NCI-H345 treated with DMSO at 0.1 percent for 48 hours (cell line): ENCODE measurements at regions not wholly inside any gene's neighbourhood (a gene's known extent, or its start where the extent isn't known, plus 50 kb on each side); places are given as distances from the start of the nearest gene placed in this dataset.
"Not testable (repeated sequence)": the region's sequence is repeated elsewhere in the genome, so short reads cannot be mapped to it uniquely, and the experiment has no call there.

ENCODE experiments used
- DNase-seq: peaks from one replicate; lab custom pipeline; 2025; ENCODE audit not compliant: unreplicated experiment; lab: John Stamatoyannopoulos, UW

DNA sequence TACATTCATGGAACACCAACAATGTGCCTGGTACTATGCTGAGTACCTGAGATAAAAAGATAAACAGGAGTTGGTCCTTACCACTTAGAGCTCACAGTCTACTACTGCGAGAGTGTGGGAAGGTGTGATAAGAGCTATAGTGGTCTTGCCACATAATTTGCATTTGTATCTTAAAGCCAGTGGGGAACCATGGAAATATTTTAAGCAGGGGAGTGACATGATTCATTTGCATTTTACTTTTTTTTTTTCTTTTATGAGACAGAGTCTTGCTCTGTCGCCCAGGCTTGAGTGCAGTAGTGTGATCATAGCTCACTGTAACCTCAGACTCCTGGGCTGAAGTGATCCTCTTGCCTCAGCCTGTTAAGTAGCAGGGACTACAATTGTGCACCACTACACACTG, 53.6 kb downstream of the SRGAP2 start:
- not testable (repeated sequence) for DNase-seq

DNA sequence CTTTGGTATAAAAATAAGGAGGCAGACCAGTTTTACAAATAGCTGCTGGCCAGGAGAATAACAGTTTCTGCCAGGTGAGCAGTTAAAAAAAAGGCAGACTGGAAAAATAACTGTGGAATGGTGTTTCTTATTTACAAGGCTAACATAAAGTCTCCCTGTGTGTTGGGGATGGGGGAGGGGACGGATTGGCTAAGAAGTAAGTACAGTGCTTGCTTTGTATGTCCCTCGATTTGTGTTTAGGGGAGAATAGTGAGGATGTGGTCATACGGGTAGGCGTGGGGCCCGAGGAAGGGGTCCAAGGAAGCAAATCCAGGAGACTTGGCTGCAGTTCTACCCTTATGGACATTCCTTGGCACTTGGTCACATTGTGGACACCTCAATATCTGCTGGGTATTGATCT, 58.1 kb downstream of the SRGAP2 start:
- DNase-seq: not testable (repeated sequence)

DNA sequence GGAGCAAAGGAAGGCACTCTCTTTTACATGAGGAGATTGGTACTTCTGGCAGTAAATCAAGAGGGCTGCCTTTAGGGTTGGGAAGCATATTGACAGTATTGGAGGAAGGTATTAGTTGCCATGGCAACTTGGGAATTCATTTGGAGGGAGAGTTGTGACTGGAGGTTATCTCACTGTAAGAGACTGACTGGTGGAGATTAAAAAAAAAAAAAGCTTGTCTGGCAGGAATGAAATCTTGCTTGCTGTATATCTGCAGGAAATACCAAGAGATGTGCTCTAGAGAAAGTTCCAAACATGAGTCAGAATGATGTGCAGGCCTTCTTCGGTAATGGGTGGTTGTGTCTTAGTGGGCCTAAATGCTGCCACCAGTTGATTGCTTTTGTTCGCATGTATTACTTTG, 59.1 kb downstream of the SRGAP2 start:
- not testable (repeated sequence) for DNase-seq

DNA sequence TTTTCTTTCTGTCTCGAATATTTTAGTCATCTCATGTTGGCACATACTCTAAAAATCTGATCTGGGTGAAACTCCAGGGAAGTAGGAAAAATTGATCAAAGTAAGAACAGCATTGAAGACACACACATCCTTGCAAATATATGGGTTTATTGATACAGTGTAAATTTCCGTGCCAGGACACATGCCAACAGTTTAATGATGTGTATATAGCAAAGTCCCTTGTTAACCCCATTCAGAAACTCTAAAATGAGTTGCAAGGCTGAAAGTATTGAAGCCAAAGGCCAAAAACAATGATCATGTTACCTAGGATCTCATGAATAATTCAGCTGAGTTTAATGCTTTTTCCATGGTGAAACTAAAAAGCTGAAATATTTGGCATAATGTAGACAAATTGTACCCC, 61.6 kb downstream of the SRGAP2 start:
- not testable (repeated sequence) for DNase-seq

DNA sequence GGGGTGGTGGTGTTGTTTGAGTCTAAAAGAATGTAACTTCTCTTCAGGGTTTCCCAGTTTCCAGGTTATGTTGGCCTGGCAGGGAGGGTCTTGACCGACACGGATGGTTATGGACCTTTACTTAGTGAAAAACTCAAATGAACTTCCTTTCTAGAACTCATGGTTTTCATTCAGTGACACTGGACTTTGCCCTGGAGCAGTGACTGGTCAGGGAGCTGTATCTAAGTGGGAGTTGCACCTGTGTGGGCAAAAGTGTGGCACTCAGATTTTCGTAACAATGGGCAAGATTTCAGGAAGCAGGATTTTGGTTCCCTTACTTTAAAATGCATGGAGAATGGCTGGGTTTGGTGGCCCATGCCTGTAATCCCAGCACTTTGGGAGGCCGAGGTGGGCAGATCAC, 67.8 kb downstream of the SRGAP2 start:
- not testable (repeated sequence) for DNase-seq

DNA sequence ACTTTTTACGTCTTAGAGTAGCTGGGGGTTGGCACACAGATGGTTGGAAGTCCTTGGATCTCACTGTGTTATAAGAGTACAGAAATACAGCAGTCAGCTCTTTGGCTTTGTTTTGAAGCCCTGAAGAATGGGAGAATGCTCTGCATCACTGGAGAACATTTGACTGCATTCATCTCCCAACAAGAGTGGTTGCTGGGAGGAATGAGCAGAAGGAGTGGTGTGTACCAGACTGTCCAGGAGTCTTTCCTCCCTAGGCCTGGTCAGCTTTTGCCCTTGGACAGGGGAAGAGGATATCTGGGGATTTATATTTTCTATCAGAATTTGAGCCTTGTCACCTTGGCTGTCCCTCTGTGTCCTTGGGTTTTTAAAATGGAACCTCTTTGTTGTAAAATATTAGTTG, 69.8 kb downstream of the SRGAP2 start:
- not testable (repeated sequence) for DNase-seq

DNA sequence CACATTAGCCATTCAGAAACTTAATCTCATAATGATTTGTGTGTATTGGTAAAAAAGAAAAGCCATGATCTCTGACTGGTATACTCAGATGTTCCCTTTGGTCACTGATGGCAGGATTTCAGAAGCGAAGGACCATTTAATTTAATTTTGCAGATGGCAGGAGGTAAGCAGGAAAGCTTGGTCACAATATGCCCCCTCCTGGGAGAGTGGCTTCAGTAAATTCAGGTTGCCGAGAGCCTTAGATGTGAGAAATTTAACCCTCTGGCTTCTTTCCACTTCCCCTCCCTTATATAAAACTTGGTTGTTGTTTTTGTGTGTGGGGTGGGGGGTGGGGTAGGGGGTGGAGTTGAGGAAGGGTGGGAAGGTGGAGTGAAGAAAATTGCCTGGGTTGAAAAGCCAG, 72.8 kb downstream of the SRGAP2 start:
- DNase-seq: not testable (repeated sequence)

DNA sequence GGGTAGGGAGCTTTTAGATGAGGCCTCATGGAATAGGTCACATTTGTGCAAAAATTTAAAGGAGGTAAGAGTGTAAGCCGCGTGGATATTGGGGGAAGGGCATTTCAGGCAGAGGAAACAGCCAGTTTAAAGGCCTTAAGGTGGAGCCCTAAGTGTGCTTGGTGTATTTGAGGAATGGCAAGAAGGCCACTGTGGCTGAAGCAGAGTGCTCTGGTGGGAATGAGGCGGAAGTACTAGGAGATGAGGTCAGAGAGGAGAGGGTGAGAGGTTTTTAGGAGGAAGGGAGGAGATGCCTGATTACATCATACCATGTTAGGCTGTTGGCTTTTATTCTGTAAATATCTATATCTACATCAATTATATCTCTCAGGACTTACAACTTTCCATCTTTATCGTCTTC, 75.3 kb downstream of the SRGAP2 start:
- DNase-seq: not testable (repeated sequence)

DNA sequence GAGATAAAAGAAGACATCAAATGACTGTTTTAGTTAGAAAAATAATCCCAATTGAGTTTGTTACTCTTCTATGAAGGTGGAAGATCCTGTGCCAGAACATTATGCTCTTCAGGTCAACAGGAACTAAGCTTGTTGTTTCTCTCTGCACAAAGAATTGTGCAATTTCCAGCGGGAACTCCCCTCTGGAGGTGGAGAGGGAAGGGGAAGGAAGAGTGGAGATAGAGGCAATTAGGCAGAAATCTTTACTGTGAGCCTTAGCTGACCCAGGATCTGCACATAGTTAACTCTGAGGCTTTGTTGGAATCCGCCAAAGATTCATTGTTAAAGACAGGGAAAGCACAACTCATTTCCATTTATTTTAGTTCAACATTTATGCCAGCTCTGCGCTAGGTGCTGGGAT, 77.3 kb downstream of the SRGAP2 start:
- not testable (repeated sequence) for DNase-seq

DNA sequence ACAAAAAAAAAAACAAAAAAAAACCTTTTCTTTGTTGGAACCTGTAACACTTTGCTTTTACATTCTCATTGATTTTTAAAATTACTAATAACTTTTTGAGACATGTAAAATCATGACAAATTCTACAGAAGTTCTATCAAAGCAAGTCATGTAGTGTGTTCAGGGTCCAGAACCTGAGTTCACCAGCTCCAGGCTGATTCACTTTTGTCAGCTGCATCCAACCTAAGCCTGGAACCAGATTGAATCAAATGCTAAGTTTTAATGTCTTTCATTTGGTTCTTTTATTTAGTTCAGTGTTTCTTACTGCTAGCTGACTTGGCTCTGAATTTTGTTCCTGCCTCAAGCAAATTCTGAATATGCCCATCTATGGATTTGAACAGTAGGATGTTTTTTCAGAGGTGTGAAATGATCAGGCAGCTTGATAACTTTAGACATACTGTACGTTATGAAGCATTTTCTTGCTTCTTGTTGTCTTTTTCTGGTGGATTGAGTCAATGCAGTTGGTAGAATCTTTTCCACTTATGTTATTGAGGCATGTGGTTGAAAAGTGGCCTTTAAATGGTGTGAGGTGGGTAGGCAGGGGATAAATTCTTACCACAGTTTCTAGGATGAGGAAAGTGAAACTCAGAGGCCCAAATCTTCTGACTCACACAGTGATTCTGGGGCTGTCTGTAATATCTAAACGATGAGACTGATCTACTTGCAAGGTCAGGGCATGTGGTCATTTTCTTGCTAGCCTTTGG, 78.7 kb downstream of the SRGAP2 start:
- DNase-seq: not testable (repeated sequence)

DNA sequence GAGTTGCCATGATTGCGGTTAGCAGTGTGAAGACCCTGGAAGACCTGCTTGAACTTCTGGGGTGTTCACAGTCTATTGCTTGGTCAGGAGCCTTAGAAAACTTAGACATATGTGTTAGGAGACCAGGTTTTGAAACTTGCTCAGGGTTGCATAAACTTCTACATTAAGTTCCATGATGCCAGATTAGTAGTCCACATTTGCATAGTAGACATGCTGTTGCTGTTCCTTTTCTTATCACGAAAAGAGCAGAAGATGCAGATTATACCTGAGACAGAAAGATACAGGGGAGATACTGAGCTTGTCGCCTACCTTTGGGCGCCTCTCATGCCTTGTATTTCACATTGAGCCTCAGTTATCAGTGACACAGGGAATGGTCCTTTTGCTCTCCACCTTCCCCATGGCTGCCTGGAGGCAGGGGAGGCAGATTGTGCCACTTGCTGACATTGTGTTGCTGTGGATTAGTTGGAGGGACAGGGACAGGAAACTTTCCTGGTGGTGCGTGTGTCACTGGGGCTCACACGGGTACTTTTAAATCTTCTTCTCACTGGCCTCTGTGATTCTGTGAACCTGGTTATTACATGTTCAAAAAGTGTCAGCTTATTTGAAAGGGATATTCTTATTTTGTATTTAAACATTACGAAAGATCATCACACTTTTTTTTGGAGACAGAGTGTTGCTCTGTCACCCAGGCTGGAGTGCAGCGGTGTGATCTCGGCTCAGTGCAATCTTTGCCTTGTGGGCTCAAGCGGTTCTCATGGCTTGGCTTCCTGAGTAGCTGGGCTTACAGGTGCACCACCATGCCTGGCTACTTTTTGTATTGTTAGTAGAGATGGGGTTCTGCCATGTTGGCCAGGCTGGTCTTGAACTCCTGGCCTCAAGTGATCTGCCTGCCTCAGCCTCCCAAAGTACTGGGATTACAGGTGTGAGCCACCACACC, 82.0 kb downstream of the SRGAP2 start:
- not testable (repeated sequence) for DNase-seq

DNA sequence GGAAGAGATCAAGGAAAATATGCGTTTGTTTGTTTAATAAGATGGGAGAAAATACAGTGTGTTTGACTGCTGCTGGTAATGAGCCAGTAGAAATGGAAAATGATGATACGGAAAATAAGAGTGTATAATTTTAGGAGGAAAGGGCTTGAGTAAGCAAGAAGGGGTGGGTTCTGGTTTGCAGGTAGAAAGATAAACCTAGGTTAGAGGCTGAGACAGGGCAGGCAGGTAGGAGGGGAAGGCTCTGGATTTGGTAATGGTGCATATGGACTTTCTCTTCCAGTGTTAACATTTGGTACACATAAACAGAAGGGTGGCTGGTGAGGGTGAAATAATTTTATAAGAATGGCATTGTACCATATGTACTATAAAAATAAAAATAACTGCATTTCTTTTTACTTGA, 84.4 kb downstream of the SRGAP2 start:
- not testable (repeated sequence) for DNase-seq

DNA sequence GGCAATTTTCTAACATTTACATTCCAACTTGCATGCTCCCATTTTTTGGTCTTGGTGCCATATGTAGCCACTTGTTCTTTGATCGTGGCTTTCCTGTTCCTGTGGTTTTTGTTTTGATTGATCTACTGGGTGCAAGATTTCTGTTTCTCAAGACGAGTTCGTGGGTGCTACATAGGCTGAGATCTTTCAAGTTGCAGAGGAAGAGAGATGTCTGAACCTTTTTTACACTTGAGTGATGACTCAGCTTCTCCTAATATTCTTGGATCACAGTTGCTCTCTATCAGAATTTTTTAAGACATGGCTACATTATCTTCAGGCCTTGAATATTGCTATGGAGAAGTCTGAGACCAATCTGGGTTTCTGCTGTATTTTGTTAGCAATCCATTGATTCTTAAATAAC, 85.1 kb downstream of the SRGAP2 start:
- DNase-seq: not testable (repeated sequence)

DNA sequence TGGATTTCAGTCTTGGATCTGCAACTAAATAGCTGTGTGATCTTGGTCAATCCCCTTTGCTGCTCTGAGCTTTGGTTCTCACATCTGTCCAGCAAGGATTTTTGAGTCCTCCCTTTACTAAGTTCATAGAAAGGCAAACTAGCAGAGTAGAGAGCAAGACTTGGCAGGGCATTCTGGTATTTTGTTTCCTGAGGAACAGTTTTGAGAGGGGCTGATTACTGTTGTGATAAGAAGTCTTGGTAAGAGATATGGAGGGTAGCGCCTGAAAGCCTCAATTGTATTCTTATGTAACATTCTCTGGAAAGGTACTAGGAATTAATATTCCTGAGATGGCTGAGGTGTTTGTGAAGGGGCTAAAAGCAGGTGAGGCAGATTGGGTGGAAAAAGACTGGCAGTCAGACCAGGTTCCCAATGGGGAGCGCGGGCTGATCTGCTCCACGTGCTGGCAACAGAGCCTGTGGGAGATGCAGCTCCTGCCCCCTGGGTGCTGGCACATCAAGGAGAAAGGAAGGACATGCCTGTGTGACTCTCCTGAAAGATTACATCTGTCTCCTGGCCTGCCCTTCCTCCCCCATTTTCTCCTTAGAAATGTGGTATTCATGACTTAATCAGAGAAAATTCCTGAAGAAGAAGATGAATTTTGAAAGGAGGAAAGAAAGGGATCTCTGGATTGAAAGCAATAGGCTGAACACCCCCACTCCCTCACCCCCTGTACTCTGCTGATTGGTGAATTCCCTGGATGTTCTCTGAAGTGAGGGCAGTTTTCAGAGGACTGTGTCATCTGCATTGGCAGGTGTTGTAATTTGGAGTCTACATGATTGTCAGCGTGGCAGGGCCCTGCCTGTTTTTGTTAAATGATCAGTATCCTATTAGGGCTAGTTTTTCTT, 94.0 kb downstream of the SRGAP2 start:
- not testable (repeated sequence) for DNase-seq

DNA sequence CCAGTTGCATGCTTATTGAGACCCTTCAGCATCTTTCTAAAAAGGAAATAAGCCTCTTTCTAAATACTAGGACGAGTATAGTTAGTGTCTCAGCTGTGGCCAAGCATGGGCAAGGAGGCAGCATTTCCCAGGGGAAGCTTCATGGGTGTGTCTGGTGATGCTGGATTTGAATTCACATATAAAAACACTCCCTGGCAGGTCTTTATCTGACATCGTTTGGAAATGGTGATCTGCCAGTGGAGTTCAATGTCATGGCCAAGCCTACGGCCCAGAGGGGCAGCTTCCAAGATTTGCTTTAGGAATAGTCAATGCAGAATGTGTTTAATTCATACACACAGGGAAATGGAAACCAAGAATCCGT, 94.7 kb downstream of the SRGAP2 start:
- DNase-seq: not testable (repeated sequence)

DNA sequence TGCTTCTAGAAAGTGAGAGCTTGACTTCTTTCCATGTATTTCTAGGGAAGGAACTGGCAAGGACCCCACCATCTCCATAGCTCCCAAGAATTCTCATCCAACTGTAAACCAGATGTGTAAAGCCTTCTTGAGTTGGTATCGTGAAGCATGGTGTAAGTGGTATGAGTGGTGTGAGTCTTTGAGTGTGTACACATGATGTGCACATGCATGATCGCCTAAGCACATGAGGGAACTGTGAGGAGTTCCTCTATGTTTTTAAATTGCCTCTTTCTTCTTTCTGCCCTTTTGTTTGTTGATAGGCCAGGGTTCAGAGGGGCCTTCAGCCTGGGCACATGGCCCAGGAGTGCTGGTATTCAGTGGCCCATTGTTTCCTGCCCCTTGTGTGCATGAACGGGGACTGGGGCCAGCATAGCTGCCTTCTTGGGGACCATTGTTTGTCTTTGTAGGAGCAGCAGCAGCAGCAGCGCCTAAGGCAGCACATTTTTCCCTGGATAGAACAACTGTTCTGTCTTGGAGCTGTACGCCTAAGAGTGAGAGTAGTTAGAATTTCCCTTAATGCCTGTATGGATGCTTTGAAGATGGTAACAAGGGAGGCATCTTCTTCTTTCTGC, 95.9 kb downstream of the SRGAP2 start:
- DNase-seq: not testable (repeated sequence)

DNA sequence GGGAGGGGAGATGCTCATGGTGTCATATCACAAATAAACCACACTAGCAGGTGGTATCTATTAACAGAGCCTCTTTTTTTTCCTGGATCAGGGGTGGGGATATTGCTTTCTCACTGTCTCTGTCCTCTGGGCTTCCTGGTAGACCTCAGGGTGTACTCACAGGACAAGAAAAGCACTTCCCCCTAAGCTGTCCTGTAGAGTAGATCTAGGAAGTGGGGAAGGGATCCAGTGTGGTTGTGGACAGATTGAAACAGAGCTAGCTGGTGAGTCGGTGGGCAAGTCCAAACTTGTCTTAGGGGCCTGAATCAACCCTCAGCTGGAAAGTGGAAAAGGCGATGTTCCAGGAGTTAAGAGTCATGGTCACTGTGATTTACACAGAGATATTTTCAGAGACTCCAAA, 96.6 kb downstream of the SRGAP2 start:
- DNase-seq: not testable (repeated sequence)

DNA sequence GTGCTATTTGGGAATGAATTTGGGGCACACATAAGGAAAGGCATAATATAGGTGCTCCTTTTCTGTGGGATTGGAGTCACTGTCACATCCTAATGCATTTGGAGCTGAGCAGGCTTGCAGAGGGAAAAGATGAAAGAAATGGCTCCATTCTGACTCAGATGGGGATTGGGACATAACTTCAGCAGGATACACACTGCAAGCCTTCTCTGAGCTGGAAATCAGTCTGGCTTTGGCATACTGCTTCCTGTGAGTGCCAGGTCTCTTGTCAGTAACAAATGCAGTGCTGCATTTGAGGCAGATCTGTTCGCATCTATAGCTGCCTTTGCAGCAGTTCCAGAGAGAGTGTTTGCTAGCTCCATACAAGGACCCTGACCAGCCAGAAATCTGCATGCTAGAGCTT, 98.7 kb downstream of the SRGAP2 start:
- DNase-seq: not testable (repeated sequence)

DNA sequence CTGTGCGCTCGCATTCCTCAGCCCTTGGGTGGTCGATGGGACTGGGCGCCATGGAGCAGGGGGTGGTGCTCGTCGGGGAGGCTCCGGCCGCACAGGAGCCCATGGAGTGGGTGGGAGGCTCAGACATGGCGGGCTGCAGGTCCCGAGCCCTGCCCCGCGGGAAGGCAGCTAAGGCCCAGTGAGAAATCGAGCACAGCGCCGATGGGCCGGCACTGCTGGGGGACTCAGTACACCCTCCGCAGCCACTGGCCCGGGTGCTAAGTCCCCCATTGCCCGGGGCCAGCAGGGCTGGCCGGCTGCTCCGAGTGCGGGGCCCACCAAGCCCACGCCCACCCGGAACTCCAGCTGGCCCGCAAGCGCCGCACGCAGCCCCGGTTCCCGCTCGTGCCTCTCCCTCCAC, 104.1 kb downstream of the SRGAP2 start:
- DNase-seq: not testable (repeated sequence)

DNA sequence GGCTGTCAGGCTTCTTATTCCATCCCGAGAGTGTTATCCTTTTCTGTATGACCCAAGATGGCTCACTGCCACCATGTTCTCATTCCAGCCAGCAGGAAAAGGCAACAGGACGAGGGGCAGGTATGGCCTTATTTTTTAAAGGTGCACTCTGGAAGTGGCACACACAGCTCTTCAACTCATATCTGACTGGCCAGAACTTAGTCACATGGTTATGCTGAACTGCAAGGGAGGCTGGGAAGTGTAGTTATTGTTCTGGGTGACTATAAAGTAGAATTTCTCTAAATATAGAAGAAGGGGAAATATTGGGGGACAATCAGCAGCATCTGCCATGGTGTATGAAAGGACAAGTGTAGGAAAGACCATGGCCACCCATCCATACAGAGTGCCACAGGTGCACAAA, 107.6 kb downstream of the SRGAP2 start:
- DNase-seq: not testable (repeated sequence)
